ENCODE measurements at regions not wholly inside any gene's neighbourhood (a gene's known extent, or its start where the extent isn't known, plus 50 kb on each side); places are given as distances from the start of the nearest gene placed in this dataset.
A peak's percentile ranks its signal among the peaks of the same experiment; 100 is the strongest.

DNA sequence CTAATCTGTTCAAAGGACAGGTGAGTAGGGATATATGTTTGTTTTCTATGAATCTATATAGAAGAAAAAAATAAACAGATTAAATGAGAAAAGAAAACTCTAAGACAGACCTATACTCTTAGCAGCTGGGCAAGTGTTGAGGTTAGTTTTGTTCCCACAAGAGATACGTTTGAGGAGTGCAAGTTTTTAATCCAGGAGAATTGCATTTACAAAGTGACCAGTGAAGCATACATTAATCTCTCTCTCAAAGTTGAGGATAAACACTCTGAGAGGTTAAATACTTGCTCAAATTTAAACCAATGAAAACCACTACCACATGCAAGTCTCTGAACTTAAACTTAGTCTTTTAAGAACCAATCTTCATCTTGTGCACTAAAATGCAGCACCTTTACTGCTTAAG is 930.5 kb upstream of the MIR17HG start (continued):
- no peak for TF ChIP-seq ZBTB8A (tag by site-specific recombination; IDR thresholded peaks at IDR 0.05)
- TF ChIP-seq, protein P1, sequence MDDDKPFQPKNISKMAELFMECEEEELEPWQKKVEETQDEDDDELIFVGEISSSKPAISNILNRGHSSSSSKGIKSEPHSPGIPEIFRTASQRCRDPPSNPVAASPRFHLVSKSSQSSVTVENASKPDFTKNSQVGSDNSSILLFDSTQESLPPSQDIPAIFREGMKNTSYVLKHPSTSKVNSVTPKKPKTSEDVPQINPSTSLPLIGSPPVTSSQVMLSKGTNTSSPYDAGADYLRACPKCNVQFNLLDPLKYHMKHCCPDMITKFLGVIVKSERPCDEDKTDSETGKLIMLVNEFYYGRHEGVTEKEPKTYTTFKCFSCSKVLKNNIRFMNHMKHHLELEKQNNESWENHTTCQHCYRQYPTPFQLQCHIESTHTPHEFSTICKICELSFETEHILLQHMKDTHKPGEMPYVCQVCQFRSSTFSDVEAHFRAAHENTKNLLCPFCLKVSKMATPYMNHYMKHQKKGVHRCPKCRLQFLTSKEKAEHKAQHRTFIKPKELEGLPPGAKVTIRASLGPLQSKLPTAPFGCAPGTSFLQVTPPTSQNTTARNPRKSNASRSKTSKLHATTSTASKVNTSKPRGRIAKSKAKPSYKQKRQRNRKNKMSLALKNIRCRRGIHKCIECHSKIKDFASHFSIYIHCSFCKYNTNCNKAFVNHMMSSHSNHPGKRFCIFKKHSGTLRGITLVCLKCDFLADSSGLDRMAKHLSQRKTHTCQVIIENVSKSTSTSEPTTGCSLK (tag by site-specific recombination; IDR thresholded peaks at IDR 0.05): no peak
- TF ChIP-seq ZNF621 (tag by site-specific recombination; IDR thresholded peaks at IDR 0.05): no peak
- no peak for TF ChIP-seq ZNF530 (tag by site-specific recombination; IDR thresholded peaks at IDR 0.05; ENCODE audit: low read depth)
- TF ChIP-seq, protein P2, sequence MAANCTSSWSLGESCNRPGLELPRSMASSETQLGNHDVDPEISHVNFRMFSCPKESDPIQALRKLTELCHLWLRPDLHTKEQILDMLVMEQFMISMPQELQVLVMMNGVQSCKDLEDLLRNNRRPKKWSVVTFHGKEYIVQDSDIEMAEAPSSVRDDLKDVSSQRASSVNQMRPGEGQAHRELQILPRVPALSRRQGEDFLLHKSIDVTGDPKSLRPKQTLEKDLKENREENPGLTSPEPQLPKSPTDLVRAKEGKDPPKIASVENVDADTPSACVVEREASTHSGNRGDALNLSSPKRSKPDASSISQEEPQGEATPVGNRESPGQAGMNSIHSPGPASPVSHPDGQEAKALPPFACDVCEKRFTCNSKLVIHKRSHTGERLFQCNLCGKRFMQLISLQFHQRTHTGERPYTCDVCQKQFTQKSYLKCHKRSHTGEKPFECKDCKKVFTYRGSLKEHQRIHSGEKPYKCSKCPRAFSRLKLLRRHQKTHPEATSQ (tag by site-specific recombination; IDR thresholded peaks at IDR 0.05): no peak

DNA sequence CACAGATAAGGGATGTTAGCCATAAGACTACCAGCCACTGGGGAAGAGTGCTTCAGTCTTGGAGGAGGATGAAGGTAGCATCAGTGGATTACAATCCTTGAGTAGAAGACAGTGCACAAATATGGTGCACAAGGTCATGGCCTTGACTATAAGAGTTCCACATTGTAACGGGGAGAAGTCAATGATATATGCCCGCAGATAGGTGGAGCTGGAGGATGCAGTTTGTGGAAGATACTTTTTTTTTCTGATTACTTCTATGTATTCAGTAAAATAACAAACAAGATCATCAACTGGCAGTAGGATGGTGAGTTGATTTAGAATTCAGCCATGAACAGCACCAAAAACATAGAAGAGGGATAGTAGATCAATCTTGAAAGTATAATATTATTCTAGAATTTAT is 926.8 kb upstream of the MIR17HG start:
- ChIA-PET CTCF (no interaction called here), POLR2A (no interaction called here)
- Histone ChIP-seq H3K4me3 (ENCODE audit: low read depth, low read length) (no peak overlapping the region), H3K4me1 (ENCODE audit: control insufficient read depth, insufficient read depth, low read length) (no peaks in the 10 kb centered on the region), H3K27ac (ENCODE audit: extremely low read depth, low read depth, low read length) (no peak overlapping the region), H3K9me3 (ENCODE audit: control insufficient read depth, insufficient read depth, low read depth, low read length) (no peaks in the 10 kb centered on the region), H3K36me3 (ENCODE audit: control insufficient read depth in 2 of 2, insufficient read depth in 1 of 2, low read length in 2 of 2) (no peaks in the 10 kb centered on the region)
- TF ChIP-seq, protein P3, sequence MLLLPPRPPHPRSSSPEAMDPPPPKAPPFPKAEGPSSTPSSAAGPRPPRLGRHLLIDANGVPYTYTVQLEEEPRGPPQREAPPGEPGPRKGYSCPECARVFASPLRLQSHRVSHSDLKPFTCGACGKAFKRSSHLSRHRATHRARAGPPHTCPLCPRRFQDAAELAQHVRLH (tag by site-specific recombination; IDR thresholded peaks at IDR 0.05): no peak
- TF ChIP-seq ZNF2 (tag by site-specific recombination; IDR thresholded peaks at IDR 0.05) (no peak), ZBTB48 (tag by site-specific recombination; IDR thresholded peaks at IDR 0.05) (no peak), ZNF416 (tag by site-specific recombination; IDR thresholded peaks at IDR 0.05) (no peak), ZNF549 (tag by site-specific recombination; IDR thresholded peaks at IDR 0.05) (no peak), ZNF571 (tag by site-specific recombination; IDR thresholded peaks at IDR 0.05) (no peak)
- TF ChIP-seq, protein P4, sequence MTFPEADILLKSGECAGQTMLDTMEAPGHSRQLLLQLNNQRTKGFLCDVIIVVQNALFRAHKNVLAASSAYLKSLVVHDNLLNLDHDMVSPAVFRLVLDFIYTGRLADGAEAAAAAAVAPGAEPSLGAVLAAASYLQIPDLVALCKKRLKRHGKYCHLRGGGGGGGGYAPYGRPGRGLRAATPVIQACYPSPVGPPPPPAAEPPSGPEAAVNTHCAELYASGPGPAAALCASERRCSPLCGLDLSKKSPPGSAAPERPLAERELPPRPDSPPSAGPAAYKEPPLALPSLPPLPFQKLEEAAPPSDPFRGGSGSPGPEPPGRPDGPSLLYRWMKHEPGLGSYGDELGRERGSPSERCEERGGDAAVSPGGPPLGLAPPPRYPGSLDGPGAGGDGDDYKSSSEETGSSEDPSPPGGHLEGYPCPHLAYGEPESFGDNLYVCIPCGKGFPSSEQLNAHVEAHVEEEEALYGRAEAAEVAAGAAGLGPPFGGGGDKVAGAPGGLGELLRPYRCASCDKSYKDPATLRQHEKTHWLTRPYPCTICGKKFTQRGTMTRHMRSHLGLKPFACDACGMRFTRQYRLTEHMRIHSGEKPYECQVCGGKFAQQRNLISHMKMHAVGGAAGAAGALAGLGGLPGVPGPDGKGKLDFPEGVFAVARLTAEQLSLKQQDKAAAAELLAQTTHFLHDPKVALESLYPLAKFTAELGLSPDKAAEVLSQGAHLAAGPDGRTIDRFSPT (tag by site-specific recombination; IDR thresholded peaks at IDR 0.05): no peak

DNA sequence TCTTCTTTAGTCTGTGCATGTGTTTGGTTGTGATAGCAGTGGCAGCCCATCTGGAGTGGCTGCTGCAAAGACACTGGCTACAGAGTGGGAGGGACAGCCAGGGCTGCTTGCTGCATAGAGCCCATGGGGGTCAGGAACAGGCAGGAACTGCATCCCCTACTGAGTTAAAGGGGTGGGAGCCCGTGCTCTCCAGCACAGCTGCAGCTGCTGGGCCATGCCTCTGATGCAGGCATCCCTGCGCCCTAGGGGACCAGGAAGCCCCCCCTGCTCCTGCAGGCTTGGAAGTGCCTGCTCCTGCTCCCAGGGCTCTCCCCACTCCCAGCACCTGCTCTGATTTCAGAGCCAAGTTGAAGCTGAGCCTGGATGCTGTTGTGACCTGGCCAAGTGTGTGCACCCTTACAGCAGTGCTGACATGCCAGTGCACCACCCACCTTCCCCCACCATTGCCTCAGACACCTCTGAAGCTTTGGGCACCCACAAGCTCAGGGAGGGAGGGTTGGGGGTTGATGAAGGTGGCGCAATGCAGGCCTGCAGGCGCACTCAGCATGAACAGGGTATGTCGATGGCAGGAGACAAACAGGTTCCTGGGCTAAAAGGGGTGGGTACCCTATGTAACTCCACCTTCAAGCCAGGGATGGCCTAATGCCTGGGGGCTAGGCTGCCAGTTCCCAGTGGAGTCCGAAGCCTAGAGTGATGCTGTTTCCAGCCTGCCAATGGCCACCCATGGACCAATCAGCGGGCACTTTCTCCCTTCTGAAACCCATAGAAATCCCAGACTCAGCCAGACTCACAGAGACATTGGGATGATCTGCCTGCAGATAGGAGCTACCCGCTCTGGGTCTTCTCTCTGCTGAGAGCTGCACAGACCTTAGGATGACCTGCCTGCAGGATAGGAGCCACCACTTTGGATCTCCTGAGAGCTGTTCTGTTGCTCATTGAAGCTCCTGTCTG is 919.9 kb upstream of the MIR17HG start:
- Histone ChIP-seq H3K9me3 (ENCODE audit: control insufficient read depth, insufficient read depth, low read depth, low read length) (no peaks in the 10 kb centered on the region), H3K4me3 (ENCODE audit: low read depth, low read length) (no peak overlapping the region), H3K4me1 (ENCODE audit: control insufficient read depth, insufficient read depth, low read length) (no peaks in the 10 kb centered on the region), H3K27ac (ENCODE audit: extremely low read depth, low read depth, low read length) (no peak overlapping the region), H3K36me3 (ENCODE audit: control insufficient read depth in 2 of 2, insufficient read depth in 1 of 2, low read length in 2 of 2) (no peaks in the 10 kb centered on the region)
- TF ChIP-seq GLIS1 (tag by site-specific recombination; IDR thresholded peaks at IDR 0.05): 0 out of 2 replicates have a peak, but pooled peaks have one; percentile 46
- TF ChIP-seq, protein P5, sequence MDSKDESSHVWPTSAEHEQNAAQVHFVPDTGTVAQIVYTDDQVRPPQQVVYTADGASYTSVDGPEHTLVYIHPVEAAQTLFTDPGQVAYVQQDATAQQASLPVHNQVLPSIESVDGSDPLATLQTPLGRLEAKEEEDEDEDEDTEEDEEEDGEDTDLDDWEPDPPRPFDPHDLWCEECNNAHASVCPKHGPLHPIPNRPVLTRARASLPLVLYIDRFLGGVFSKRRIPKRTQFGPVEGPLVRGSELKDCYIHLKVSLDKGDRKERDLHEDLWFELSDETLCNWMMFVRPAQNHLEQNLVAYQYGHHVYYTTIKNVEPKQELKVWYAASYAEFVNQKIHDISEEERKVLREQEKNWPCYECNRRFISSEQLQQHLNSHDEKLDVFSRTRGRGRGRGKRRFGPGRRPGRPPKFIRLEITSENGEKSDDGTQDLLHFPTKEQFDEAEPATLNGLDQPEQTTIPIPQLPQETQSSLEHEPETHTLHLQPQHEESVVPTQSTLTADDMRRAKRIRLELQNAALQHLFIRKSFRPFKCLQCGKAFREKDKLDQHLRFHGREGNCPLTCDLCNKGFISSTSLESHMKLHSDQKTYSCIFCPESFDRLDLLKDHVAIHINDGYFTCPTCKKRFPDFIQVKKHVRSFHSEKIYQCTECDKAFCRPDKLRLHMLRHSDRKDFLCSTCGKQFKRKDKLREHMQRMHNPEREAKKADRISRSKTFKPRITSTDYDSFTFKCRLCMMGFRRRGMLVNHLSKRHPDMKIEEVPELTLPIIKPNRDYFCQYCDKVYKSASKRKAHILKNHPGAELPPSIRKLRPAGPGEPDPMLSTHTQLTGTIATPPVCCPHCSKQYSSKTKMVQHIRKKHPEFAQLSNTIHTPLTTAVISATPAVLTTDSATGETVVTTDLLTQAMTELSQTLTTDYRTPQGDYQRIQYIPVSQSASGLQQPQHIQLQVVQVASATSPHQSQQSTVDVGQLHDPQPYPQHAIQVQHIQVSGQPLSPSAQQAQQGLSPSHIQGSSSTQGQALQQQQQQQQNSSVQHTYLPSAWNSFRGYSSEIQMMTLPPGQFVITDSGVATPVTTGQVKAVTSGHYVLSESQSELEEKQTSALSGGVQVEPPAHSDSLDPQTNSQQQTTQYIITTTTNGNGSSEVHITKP (tag by site-specific recombination; IDR thresholded peaks at IDR 0.05): no peak
- ChIA-PET CTCF (no interaction called here), POLR2A (no interaction called here)

Measured in HEK293 (cell line).